GM13976 (cell line): ENCODE measurements at regions not wholly inside any gene's neighbourhood (a gene's known extent, or its start where the extent isn't known, plus 50 kb on each side); places are given as distances from the start of the nearest gene placed in this dataset.
"Not testable (repeated sequence)": the region's sequence is repeated elsewhere in the genome, so short reads cannot be mapped to it uniquely, and the experiment has no call there.

Source experiments
- DNase-seq: peaks from one replicate; pipeline ENCODE4 v3.0.0; 2012; ENCODE audit warnings: low spot score
- CTCF ChIP-seq: IDR thresholded peaks from 2 replicates; pipeline ENCODE4 v1.5.1; 2012; ENCODE audit warnings: borderline replicate concordance, mild to moderate bottlenecking; ENCODE audit not compliant: insufficient read depth; ENCODE audit errors: extremely low read depth, missing control alignments, control extremely low read depth
- in situ Hi-C: fragments of 300-500 bp; cut with MboI; formaldehyde crosslinking; loops from one replicate; pipeline ENCODE4 v1.12.0; 2022; ENCODE audit warnings: low sequenced_read_pairs, mixed read lengths, inconsistent platforms; ENCODE audit not compliant: unreplicated experiment

GRCh38 chr1:182226618-182227017 is 165.0 kb downstream of the GLUL start:
- TF ChIP-seq CTCF = no peak
- no peak for DNase-seq
- in situ Hi-C loops = no loop called here

- in situ Hi-C loops, DNase-seq: not testable (repeated sequence)
Observed at GRCh38 chr1:182225755-182226154, 164.2 kb upstream of the ZNF648 start.

- in situ Hi-C loops = not testable (repeated sequence)
Observed at GRCh38 chr1:182221990-182222389, 160.5 kb upstream of the ZNF648 start.

GRCh38 chr1:182221367-182221766 is 159.9 kb upstream of the ZNF648 start:
- in situ Hi-C loops, DNase-seq: not testable (repeated sequence)

More at GRCh38 chr1:182221990-182222389, 160.5 kb upstream of the ZNF648 start:
- DNase-seq = not testable (repeated sequence)

- TF ChIP-seq CTCF = no peak
- in situ Hi-C loops = no loop called here
- no peak for DNase-seq
Observed at GRCh38 chr1:182217967-182218366, 156.5 kb upstream of the ZNF648 start.

- DNase-seq = no peak
- in situ Hi-C loops = no loop called here
- no peak for TF ChIP-seq CTCF
Observed at GRCh38 chr1:182217071-182217470, 155.6 kb upstream of the ZNF648 start.

GRCh38 chr1:182215764-182216163 is 154.3 kb upstream of the ZNF648 start:
- no peak for DNase-seq
- in situ Hi-C loops = no loop called here
- TF ChIP-seq CTCF = no peak

GRCh38 chr1:182213163-182213562 is 151.7 kb upstream of the ZNF648 start:
- no peak for TF ChIP-seq CTCF
- in situ Hi-C loops = no loop called here
- no peak for DNase-seq
